ENCODE measurements at regions not wholly inside any gene's neighbourhood (a gene's known extent, or its start where the extent isn't known, plus 50 kb on each side); places are given as distances from the start of the nearest gene placed in this dataset.
A peak's percentile ranks its signal among the peaks of the same experiment; 100 is the strongest.

DNA sequence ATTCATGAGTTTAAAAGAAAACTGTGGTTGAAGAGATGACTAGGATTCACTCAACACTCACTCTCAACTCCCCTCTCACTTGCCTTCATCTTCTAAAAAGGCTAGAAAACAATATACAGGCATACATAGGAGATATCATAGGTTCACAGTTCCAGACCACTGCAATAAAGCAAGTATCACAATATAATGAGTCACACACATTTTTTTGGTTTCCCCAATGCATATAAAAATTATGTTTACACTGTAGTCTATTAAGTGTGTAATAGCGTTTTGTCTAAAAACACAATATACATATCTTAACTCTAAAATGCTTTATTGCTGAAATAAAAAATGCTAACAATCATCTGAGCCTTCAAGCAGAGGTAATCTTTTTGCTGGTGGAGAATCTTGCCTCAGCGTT is 104.9 kb upstream of the PDE1C start:
- DNase-seq (ENCODE audit: low spot score), result no peak

DNA sequence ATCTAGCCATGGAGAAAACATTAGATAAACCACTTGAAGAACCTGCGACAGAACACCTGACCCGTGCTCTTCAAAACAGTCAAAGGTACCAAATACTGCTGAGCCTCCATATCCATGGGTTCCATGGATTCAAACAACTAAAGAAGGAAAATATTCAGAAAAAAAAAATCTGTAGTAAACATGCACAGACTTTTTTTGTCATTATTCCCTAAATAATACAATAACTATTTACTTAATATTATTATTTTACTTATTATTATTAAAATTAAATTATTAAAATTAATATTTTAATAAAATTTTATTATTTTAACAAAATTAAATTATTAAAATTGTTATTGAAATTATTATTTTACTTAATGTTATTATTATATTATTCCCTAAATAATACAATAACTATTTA is 101.0 kb upstream of the PDE1C start:
- DNase-seq (ENCODE audit: low spot score), result no peak

DNA sequence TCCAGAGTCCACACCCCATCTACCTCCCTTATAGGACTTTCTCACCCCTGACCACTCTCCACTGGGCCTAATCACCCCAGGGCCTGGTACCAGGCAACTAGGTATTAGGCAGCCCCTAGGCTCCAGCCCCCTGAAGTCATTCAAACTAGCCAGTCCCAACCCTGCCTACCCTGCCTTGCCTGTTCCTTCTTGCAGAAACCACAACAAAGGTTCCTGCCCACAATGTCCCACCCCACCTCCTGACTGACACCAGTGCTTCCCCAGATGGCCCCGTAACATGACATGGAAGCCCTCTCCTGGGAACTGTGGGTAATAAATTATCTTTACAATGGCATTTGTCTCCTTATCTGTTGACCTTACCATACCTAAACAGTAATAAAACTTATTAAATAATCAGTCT is 100.6 kb upstream of the PDE1C start:
- DNase-seq (ENCODE audit: low spot score), result no peak

DNA sequence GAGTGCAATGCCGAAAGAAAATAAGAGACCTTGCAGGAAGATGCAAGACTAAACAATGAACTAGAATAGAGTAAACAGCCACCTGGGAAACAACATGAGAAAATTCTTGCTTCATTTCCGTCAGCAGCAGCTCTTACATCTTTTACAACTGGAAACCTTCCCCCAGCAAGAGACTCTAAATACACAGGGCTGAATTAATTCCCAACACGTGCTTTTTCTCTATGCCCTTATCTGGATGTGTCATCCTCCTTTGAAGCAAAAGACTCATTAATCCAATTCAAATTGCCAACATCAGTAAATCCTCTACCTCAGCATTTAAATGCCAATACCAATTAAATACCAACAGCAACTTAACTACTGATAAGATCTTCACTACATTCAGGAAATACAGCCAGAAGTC is 99.0 kb upstream of the PDE1C start:
- DNase-seq (ENCODE audit: low spot score), result no peak

DNA sequence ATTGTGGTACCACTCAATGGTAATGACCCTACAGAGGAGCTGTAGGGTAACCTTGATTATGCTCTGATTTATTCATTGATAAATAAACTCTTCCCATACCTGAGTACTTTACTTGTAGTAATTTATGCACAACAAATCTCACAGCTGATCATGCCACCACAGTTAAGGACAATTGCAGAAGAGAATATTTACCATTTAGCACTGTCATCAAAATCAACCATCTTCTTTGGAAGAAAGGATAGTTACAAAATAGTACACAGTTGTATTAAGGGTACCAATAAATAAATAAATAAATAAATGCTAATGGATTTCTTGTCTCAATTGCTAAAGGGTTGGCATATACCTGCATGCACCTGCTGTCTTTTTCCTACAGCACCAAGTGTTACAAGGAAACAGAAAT is 97.6 kb upstream of the PDE1C start:
- no peak for DNase-seq (ENCODE audit: low spot score)

DNA sequence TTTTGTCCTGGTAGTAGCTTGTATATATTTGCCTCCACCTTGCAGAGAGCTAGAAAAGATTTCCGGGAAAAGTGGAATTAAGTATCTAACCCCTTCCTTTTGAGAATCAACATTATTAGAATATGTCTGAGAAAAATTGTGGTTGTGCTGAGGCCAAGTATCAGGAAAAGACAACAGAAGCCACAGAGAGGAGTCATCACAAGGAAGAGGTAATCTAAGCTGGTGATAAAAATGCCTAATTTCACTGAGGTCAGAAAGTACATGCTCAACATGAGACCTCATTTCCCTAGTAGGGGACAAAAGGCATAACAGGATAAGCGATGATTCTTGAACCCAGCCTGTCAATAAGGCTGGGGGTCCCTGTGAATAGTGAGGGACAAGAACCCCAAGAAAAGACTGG is 97.0 kb upstream of the PDE1C start:
- no peak for DNase-seq (ENCODE audit: low spot score)

DNA sequence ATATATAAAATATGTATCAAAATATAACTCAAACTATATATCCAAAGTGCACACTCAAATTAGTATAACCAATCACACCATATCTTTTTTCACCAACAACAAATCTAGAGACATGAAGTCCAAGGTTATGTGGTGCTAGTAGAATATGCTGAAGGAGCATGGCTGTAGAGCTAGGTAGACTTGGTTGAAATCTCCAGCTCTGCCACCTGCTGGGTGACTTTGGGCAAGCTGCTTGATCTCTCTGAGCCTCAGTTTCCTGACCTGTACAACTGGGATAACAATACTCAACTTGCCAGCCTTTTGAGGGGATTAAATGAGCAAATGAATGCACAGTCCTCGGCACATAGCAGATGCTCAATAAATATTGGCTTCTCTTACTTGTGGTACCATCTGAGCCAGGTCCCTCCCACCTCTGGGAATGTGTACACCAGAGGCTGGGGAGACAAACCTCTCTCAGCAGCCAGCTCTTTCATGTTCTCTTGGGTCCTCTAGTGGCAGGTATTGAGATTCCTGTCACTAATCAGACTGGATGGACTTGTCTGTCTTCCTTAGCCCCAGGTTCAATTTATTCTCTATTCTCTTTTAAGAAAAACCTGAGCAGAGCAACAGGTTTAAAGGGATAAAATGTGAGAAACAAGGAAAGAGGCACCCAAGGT is 94.3 kb upstream of the PDE1C start:
- peak; percentile 52 for DNase-seq (ENCODE audit: low spot score)

DNA sequence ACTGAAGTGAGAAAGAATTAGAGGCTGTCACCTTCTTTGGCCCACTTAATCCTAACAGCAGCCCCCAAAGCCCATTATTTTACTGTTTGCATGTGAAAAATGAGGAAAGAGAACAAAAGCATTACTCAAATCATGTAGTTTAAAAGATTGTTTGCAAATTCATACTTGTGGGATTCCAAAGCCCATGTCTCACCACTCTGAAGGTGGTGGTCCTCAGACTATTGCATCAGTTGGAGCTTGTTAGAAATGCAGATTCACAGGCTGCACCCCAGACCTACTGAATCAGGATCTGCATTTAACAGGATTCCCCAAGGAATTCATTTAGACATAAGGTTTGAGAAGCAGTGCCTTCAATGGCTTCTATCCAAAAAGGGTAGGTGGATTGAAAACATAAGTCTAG is 93.7 kb upstream of the PDE1C start:
- no peak for DNase-seq (ENCODE audit: low spot score)

DNA sequence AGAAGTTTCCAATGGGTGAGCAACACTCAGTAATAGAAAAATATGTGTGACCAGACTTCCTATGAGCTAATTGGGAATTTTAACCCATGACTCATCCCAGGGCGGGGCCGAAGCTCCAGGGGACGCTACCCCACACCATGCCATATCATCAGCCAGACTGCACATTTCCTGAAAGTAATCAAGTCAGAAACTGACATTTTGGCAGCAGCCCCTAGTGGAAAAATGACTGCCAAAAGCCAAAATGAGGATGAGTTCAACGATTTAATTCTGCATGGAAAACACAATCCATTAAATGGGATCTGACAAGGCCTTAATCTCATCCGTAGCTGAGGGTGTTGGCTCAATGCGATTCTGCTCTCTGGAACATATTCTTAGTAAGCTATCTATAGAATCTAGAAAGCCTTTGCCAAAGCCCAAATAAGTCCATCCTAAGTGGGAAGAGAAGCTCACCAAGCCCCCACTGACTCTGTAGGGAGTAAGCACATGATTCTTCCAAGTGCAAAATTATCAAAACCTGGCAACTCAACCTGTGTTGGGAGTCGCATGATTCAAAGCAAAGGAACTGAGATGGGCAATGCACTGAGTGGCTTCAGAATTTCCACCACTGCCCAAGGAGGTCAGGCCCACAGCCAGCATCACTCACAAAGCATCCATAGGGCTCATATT is 93.1 kb upstream of the PDE1C start:
- DNase-seq (ENCODE audit: low spot score), result peak; percentile 43

DNA sequence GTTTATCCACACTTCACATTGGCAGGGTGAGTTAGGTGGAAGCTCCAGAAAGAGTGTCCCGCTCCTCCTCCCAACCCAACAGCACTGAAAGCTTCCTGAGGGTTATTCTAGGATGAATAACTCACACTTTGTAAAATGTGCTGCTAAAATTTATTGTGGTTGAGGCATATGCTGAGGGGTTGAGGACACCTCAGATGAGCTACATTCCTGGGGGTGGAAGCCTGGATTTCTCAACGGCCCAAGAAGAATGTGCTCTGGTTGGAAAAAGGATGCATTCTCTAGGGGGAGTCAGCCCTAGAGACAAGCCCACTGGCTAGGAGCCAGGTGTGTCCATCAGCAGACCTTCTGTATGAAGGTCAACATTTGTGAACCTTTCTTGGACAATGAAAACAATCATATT is 91.5 kb upstream of the PDE1C start:
- peak; percentile 40 for DNase-seq (ENCODE audit: low spot score)

DNA sequence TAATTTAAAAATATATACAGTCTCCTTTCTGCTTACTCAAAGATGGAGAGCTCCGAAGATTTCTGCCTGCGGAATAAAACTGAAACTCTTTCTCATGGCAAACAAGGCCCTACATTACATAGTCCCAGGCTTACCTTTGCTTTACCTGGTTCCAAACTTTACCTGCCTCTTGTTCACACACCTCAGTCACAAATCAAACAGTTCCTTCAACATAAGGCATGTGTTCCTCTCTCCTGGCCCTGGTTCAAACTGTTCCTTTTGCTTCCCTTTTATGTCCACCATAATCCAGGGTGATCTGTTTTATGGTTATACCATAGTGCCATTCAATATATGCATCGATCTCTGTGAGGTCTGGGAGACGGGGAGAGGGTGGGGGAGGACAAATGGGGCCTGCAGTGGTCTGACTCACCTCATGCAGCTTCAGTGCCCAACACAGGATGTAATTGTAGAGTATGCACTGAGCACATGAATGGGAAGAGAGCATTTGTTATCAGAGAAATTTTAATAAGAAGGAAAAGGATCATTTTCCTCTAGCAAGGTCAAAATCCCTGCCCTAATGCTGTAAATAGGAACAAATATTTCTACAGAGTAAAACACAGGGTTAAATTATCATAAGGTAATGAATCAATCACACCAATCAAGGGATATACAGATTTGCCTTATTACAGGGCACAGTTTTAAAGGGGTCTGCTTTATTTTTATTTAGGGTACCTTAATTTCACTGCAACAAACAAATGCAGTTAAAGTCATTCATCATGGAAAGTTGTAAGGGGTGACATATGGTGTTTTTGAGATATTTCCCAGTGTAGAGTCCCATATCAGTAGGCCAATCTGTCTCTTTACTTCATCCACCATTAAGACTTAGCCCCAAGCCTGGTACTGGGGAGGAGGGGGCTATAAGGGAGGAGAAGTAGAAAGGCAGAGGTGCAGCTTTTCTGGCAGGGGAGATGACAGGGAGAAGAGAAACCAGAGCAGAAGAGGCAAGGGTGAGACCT is 88.8 kb upstream of the PDE1C start:
- no peak for DNase-seq (ENCODE audit: low spot score)

DNA sequence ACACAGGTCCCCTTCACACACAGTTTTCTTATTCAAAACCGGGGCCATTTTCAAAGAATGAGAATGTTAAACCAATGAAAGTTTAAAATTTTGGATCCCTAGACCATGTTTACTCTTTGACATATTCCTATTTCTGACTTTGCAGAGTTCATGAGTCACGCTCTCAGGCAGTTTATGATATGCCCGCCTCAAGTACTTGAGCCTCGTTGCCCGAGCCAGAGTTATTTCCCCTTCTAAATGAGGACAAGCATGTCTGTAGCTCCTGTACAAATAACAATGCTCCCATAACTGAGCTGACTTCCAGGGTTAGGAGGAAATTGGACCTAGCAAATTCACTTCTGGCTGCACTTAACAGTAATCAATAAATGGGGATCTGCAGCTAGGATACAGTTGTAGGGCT is 87.9 kb upstream of the PDE1C start:
- DNase-seq (ENCODE audit: low spot score), result no peak

DNA sequence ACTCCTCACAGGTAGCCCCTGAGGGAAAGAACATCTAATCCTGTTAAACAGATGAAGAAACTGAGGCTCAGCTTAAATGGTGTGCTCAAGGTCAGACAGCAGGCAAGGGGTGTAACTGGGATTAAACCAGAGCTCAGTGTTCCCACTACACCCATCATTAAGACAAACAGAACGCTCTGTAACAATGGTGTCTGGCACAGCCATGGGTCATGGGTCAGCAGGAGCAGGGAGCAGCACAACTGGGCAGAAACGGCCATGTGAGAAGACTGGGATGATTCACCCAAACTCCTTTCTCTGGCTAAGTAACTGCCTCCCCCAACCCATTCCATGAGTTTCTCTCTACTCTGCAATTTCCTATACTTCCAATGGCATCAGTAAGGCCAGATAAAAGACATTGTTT is 85.5 kb upstream of the PDE1C start:
- DNase-seq (ENCODE audit: low spot score), result no peak

DNA sequence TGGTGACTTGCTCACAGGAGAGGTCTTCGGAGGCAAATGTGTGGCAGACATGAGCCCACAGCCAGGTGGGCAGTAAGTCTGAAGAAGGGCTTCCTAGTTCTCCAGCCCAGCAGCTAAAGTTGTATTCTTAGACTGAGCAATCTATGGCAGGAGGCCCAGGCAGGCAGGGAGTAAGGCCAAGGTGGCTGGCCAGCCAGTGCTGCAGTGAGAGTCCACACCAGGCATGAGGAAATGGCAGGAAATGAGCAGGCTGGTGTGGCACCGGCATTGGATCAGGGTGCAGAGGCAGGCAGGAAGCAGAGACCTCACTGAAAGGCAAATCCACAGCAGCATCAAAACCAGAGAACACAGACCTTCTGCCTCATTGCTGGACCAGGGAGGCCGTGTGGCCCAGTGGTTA is 84.6 kb upstream of the PDE1C start:
- DNase-seq (ENCODE audit: low spot score), result no peak

DNA sequence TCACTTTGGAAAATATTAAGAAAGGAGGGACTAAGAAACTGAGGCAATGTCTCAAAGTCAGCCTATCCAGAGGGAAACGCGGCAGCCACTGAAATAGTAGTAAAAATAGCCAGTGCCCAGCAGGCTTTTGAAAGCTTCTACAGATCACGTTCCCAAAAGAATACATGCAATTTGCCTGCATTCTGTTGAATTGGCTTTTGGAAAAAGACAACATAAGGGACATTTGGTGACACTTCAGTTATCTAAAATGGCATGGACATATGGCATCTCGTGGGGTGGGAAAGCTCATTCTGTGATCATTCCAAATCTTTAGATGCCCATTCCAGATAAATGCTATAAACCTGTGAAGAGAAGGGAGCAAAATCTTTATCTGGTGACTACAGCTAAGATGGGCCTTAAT is 82.8 kb upstream of the PDE1C start:
- DNase-seq (ENCODE audit: low spot score), result no peak

DNA sequence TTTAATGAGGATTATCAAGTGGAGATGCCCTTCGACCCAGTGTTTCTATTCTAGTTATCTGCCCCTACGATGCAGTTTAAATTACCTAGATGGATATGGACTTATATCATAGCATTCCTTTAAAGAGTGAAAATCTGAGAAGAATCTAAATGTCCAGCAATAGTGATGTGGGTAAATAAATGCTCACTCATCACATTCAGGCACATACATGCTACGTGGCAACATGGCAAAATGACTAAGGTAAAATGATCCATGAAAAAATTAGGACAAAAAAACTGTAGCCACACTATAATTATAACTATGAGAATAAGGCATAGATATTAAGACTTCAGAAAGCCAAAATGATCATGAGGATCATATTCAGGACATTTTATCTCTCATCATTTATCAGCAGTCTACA is 82.4 kb upstream of the PDE1C start:
- no peak for DNase-seq (ENCODE audit: low spot score)

DNA sequence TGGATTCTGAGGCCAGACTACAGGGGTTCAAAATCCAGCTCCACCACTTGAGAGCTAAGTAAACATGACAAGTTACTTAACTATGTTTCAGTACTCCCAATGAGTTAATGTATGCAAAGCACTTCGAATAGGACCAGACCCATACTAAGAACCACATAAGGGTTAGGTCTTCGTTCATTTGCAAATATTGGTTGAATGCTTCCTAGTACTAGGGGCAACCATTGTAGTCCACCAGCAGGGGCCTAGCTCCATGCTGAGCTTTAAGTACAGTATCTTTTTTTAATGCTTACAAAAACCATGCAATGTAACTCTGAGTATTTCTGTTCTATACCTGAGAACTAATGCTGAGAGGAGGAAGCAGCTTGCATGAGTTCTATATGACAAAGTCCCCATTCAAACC is 80.4 kb upstream of the PDE1C start:
- DNase-seq (ENCODE audit: low spot score), result no peak

DNA sequence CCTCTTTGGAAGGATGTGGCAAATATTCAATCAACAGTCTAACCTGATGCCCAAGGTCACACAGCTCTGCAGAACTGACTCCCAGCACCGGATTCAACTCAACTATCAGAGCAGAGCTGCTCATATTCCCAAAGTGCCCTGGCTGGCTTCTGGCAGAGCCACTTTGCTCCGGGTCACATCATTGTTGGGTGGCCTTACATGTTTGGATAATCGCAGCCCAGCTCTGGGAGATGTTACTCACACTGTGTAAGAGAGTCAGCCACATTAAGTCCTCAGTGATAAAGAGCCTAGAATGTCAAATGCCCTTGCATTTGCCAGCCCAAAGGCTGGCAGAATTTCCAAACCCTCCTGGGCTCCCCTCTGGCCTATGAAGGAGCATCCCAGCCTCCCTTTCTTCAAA is 79.8 kb upstream of the PDE1C start:
- DNase-seq (ENCODE audit: low spot score), result no peak

DNA sequence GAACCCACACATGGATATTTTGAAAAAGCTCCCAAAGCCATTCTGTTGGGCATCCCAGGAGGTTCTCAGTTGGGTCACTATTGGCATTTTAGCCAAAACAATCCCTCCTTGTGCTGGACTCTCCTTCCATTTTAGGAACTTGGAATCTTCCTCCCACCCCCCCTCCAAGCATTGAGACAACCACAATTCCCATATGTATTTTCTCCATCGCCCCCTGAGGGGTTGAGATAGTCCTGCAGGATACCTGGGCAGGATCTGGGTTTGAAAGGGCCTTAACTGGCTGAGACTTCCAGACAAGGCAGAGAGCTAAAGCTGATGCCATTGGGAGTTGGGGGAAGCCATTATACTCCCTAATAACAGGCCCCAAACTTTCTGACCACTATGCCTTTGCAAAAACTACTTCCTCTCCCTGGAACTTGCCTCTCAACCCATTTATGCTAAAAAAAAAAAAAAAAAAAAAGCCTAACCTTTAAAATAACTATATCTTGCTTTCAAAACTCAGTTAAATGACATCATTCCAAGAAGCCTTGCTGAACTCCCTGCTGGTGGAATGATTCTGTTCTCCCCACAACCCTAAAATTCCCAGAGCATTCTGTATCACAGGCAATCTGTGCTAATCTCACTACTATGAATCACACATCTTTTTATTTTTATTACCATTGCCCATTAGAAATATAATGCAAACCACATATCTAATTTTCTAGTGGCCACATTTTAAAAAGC is 77.5 kb upstream of the PDE1C start:
- peak; percentile 27 for DNase-seq (ENCODE audit: low spot score)

DNA sequence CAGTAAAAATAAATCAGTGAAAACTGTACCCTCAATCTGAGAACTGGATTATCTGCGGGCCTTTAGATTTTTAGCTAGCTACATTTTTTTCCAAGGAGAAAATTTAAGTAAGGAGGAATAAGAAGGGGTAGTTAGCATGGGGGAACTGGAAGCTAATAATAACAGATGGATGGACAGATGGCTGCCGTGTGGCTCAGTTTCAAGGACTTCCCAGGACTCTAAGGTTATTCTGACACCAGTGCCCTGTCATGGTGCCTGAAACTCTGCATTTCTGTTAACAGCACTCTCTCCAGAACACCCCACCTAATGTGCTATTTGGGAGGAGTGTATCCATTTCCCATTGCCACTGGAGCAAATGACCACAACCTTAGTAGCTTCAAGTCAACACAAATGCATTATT is 75.7 kb upstream of the PDE1C start:
- DNase-seq (ENCODE audit: low spot score), result no peak

DNA sequence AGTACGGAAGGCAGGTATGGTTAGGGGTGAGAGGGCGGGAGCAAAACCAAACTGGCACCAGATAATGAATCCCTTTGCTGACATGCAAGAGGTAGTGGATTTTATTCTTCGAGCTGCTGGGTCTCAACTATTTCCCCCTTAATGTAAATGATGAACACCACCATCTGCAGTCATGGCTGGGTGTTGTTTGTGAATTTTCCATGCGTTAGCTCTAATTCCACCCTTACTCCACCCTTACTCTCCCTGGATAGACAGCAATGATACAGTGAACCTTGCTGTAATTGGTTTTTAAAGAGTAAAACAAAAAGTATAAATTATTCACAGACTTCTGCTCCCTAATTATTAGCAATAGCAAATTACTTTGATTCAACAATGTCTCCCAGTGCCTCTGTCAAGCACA is 74.5 kb upstream of the PDE1C start:
- DNase-seq (ENCODE audit: low spot score), result no peak

DNA sequence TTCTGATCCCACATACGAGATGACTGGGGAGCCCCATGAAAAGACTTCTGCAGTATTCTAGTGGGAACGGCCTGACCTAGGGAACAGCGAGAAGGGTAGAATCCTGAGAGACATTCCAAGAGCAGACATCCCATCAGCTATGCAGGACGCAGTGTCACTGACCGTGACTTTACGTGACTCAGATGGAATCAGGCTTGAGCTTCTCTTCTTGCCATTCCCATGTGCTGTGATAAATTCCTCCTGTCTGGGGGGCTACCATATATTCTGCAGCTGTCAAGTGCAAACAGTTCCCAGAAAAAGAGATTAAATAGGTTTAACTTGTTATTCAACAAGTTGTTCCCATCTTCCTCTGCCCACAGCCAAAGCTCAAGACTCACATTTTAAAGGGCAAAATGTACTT is 73.1 kb upstream of the PDE1C start:
- no peak for DNase-seq (ENCODE audit: low spot score)

Measured in hepatic stellate cell (primary cell).